HepG2 (cell line): ENCODE measurements at regions not wholly inside any gene's neighbourhood (a gene's known extent, or its start where the extent isn't known, plus 50 kb on each side); places are given as distances from the start of the nearest gene placed in this dataset.

Experiments used
- CTCF ChIP-seq: sonication (generic); formaldehyde crosslinking; IDR thresholded peaks from 2 replicates; pipeline ENCODE4 v1.5.0; 2020; ENCODE audit warnings: mild to moderate bottlenecking, missing genetic modification reagents, moderate library complexity
- DZIP1 ChIP-seq: sonication (generic); formaldehyde crosslinking; IDR thresholded peaks from 2 replicates; pipeline ENCODE4 v1.5.0; 2020; ENCODE audit warnings: mild to moderate bottlenecking, missing genetic modification reagents
- FOSL1 ChIP-seq: sonication (generic); formaldehyde crosslinking; IDR thresholded peaks from 2 replicates; pipeline ENCODE4 v1.9.0; 2021; ENCODE audit warnings: missing genetic modification reagents, borderline replicate concordance
- KDM6A ChIP-seq: IDR thresholded peaks from 2 replicates; pipeline ENCODE4 v1.6.1; 2016; ENCODE audit warnings: low read depth
- MYNN ChIP-seq: sonication (generic); formaldehyde crosslinking; IDR thresholded peaks from 2 replicates; pipeline ENCODE4 v1.4.0; 2020; ENCODE audit warnings: mild to moderate bottlenecking, low read depth, missing genetic modification reagents
- POLR2A ChIP-seq, 2 experiments: IDR thresholded peaks; 2 replicates each; pipeline ENCODE4 v1.6.1; 2011; ENCODE audit warnings: low read depth in 2 of 2, low read length in 2 of 2, mild to moderate bottlenecking in 1 of 2, moderate library complexity in 1 of 2; ENCODE audit not compliant: insufficient read depth in 1 of 2
- RAD21 ChIP-seq: fragments of 450-650 bp; formaldehyde crosslinking; IDR thresholded peaks from 2 replicates; pipeline ENCODE4 v1.5.0; 2020; ENCODE audit warnings: mild to moderate bottlenecking
- SP2 ChIP-seq: sonication (generic); formaldehyde crosslinking; IDR thresholded peaks from 2 replicates; pipeline ENCODE4 v1.5.1; 2020; ENCODE audit warnings: mild to moderate bottlenecking, missing genetic modification reagents
- TBL1XR1 ChIP-seq: fragments of 150-350 bp; IDR thresholded peaks from 2 replicates; pipeline ENCODE4 v1.6.1; 2014; ENCODE audit warnings: borderline replicate concordance, low read length; ENCODE audit not compliant: partially characterized antibody
- TOE1 ChIP-seq: sonication (generic); formaldehyde crosslinking; IDR thresholded peaks from 2 replicates; pipeline ENCODE4 v1.4.0; 2020; ENCODE audit warnings: mild to moderate bottlenecking, missing genetic modification reagents
- ZBTB43 ChIP-seq: sonication (generic); formaldehyde crosslinking; conservative IDR thresholded peaks from 2 replicates; pipeline ENCODE4 v1.4.0; 2020; ENCODE audit warnings: missing genetic modification reagents
- ZNF337 ChIP-seq: sonication (generic); formaldehyde crosslinking; IDR thresholded peaks from 2 replicates; pipeline ENCODE4 v1.5.1; 2020; ENCODE audit warnings: missing genetic modification reagents, low read depth, mild to moderate bottlenecking, borderline replicate concordance
- TF ChIP-seq, protein P1 (sequence below): sonication (generic); formaldehyde crosslinking; IDR thresholded peaks from 2 replicates; pipeline ENCODE4 v1.8.1; 2022; ENCODE audit warnings: mild to moderate bottlenecking, missing genetic modification reagents
- TF ChIP-seq, protein P2 (sequence below): sonication (generic); formaldehyde crosslinking; IDR thresholded peaks from 2 replicates; pipeline ENCODE4 v1.8.0; 2022; ENCODE audit warnings: mild to moderate bottlenecking, missing genetic modification reagents

GRCh38 chr14:54331516-54331915 is 65.3 kb upstream of the CDKN3 start:
- TF ChIP-seq CTCF (CRISPR knock-in tag): no peak
- no peak for TF ChIP-seq SP2 (CRISPR knock-in tag)
- TF ChIP-seq ZNF337 (CRISPR knock-in tag): no peak
- no peak for TF ChIP-seq KDM6A (CRISPR knock-in tag)
- no peak for TF ChIP-seq TOE1
- no peak for TF ChIP-seq ZBTB43 (CRISPR knock-in tag)
- TF ChIP-seq, protein P1, sequence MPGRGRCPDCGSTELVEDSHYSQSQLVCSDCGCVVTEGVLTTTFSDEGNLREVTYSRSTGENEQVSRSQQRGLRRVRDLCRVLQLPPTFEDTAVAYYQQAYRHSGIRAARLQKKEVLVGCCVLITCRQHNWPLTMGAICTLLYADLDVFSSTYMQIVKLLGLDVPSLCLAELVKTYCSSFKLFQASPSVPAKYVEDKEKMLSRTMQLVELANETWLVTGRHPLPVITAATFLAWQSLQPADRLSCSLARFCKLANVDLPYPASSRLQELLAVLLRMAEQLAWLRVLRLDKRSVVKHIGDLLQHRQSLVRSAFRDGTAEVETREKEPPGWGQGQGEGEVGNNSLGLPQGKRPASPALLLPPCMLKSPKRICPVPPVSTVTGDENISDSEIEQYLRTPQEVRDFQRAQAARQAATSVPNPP (CRISPR knock-in tag): no peak
- TF ChIP-seq, protein P2, sequence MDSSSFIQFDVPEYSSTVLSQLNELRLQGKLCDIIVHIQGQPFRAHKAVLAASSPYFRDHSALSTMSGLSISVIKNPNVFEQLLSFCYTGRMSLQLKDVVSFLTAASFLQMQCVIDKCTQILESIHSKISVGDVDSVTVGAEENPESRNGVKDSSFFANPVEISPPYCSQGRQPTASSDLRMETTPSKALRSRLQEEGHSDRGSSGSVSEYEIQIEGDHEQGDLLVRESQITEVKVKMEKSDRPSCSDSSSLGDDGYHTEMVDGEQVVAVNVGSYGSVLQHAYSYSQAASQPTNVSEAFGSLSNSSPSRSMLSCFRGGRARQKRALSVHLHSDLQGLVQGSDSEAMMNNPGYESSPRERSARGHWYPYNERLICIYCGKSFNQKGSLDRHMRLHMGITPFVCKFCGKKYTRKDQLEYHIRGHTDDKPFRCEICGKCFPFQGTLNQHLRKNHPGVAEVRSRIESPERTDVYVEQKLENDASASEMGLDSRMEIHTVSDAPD (CRISPR knock-in tag): no peak
- no peak for TF ChIP-seq FOSL1 (CRISPR knock-in tag)
- no peak for TF ChIP-seq TBL1XR1
- no peak for TF ChIP-seq POLR2A (IDR thresholded peaks at IDR 0.05; ENCODE audit: insufficient read depth in 1 of 2, low read depth in 2 of 2, low read length in 2 of 2)
- no peak for TF ChIP-seq MYNN (CRISPR knock-in tag)
- TF ChIP-seq DZIP1 (CRISPR knock-in tag): no peak
- TF ChIP-seq RAD21: no peak
